ENCODE measurements at regions not wholly inside any gene's neighbourhood (a gene's known extent, or its start where the extent isn't known, plus 50 kb on each side); places are given as distances from the start of the nearest gene placed in this dataset.

DNA sequence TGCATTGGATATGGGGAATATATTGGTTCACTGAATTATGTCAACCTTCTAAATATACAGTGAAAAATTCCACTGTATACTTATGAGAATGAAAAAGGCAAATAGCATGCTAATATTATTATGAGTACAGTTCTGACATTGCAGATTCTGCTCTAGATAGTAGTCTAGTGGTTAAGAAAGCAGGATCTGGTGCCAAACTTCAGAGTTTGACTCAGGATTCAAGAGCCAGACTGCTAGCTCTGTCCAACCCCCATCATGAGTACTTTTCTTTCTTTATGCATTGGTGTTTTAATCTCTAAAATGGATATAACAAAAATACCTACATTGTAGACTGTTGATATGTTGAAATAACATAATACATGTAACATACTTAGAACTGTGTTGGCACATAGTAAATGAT, 57.3 kb upstream of the PLSCR4 start:
- H3T11ph ChIP-seq (ENCODE audit: low read length) = no peak overlapping the region
- H2BK120ac ChIP-seq (ENCODE audit: low read depth, low read length, poor library complexity, severe bottlenecking) = no peak overlapping the region
- H3K79me1 ChIP-seq (ENCODE audit: insufficient read depth, low read depth, low read length, poor library complexity, severe bottlenecking) = no peaks in the 10 kb centered on the region
- peaks cover 0 to 8% of the 10 kb centered on the region in 2 experiments; a peak in 2 of 5 replicates for H3K9me3 Mint-ChIP-seq
- no peaks in the 10 kb centered on the region for H3K4me1 ChIP-seq (ENCODE audit: insufficient read depth, low read length)
- no peak overlapping the region for H4K5ac ChIP-seq (ENCODE audit: insufficient read length, low read depth, low read length)
- no peak overlapping the region for H3K14ac ChIP-seq (ENCODE audit: insufficient read depth, low read length)
- H3K36me3 Mint-ChIP-seq (ENCODE audit: insufficient read depth in 1 of 3, low read depth in 3 of 3) = peaks cover 0 to 10% (median 7%) of the 10 kb centered on the region in 3 experiments; a peak in 5 of 7 replicates
- H3K9me3 ChIP-seq (ENCODE audit: control insufficient read depth, low read depth, low read length) = no peaks in the 10 kb centered on the region
- no peak overlapping the region for H3K4me2 ChIP-seq (ENCODE audit: insufficient read depth, insufficient read length, low read length)
- TF ChIP-seq, protein P1, sequence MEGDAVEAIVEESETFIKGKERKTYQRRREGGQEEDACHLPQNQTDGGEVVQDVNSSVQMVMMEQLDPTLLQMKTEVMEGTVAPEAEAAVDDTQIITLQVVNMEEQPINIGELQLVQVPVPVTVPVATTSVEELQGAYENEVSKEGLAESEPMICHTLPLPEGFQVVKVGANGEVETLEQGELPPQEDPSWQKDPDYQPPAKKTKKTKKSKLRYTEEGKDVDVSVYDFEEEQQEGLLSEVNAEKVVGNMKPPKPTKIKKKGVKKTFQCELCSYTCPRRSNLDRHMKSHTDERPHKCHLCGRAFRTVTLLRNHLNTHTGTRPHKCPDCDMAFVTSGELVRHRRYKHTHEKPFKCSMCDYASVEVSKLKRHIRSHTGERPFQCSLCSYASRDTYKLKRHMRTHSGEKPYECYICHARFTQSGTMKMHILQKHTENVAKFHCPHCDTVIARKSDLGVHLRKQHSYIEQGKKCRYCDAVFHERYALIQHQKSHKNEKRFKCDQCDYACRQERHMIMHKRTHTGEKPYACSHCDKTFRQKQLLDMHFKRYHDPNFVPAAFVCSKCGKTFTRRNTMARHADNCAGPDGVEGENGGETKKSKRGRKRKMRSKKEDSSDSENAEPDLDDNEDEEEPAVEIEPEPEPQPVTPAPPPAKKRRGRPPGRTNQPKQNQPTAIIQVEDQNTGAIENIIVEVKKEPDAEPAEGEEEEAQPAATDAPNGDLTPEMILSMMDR (conservative IDR thresholded peaks at IDR 0.05) = no peak
- no peak overlapping the region for H2BK20ac ChIP-seq (ENCODE audit: low read depth, low read length, poor library complexity, severe bottlenecking)
- no peak overlapping the region for H3K18ac ChIP-seq (ENCODE audit: insufficient read length, low read depth, low read length)
- no peaks in the 10 kb centered on the region for H4K20me1 ChIP-seq (ENCODE audit: control insufficient read depth, insufficient read depth, insufficient read length)
- H2AFZ ChIP-seq (ENCODE audit: low read length) = no peak overlapping the region
- no peak overlapping the region for H3K27ac ChIP-seq (ENCODE audit: insufficient read length, low read depth, low read length)
- H3K27me3 ChIP-seq (ENCODE audit: insufficient read depth, low read length) = no peaks in the 10 kb centered on the region
- H3K4ac ChIP-seq (ENCODE audit: low read depth, low read length) = no peak overlapping the region
- H3K23ac ChIP-seq (ENCODE audit: insufficient read length, low read depth, low read length) = no peak overlapping the region
- no peaks in the 10 kb centered on the region for H3K27me3 Mint-ChIP-seq (ENCODE audit: low read depth)
- no peak overlapping the region for H3K4me3 Mint-ChIP-seq
- no peak for DNase-seq
- no peak overlapping the region for H4K91ac ChIP-seq (ENCODE audit: insufficient read length, low read depth, low read length)
- H4K8ac ChIP-seq (replicated peaks; ENCODE audit: insufficient read length, low read depth, low read length) = no peak overlapping the region
- H3K23me2 ChIP-seq (ENCODE audit: insufficient read length, low read depth, low read length, poor library complexity, severe bottlenecking) = no peaks in the 10 kb centered on the region
- no peak overlapping the region for H2BK12ac ChIP-seq (ENCODE audit: insufficient read length, low read depth, low read length)
- H2AK5ac ChIP-seq (ENCODE audit: insufficient read length, low read length) = no peak overlapping the region
- H3K9ac ChIP-seq (ENCODE audit: extremely low read depth, insufficient read length, low read length) = no peak overlapping the region
- H3K27ac Mint-ChIP-seq = no peak overlapping the region
- no peak overlapping the region for H2BK5ac ChIP-seq (ENCODE audit: insufficient read length, low read length)
- H2BK15ac ChIP-seq (ENCODE audit: low read depth, low read length) = no peak overlapping the region
- no peaks in the 10 kb centered on the region for H3K79me2 ChIP-seq (ENCODE audit: insufficient read depth, low read length)
- no peaks in the 10 kb centered on the region for H3K4me1 Mint-ChIP-seq
- H3K56ac ChIP-seq (ENCODE audit: insufficient read length, low read depth, low read length) = no peak overlapping the region

Measured in H9 (cell line).